ENCODE measurements at regions not wholly inside any gene's neighbourhood (a gene's known extent, or its start where the extent isn't known, plus 50 kb on each side); places are given as distances from the start of the nearest gene placed in this dataset.
"Not testable (repeated sequence)": the region's sequence is repeated elsewhere in the genome, so short reads cannot be mapped to it uniquely, and the experiment has no call there.

DNA sequence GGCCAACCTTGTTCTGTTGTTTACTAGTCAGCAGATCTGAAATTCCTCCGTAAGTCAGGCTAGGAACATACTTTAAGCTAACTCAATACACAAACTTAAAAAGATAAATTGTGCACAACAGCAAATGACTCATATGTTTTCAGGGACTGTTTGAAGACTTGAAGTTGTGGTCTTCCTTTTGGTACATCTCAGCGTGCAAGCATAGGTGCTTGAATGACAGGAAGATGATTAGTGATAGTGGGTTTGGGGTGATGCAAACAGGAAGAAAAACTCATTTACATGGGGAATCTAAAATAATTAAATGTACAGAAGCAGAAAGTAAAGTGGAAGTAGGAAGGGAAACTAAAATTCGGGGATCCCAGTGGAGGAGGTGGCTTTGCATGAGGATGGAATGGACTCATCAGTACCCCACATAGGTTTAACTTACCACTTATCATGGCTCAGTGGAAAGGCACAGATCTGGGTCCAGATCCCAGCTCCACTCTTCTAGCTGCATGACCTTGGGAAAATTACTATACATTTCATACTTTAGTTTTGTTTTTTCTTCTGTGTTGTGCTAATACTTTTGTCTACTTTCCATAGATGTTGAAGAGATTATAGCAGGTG, 122.3 kb downstream of the XCL2 start:
- DNase-seq (ENCODE audit: low read depth in 2 of 2), result peak in 1 of 2 donors; percentile 14

DNA sequence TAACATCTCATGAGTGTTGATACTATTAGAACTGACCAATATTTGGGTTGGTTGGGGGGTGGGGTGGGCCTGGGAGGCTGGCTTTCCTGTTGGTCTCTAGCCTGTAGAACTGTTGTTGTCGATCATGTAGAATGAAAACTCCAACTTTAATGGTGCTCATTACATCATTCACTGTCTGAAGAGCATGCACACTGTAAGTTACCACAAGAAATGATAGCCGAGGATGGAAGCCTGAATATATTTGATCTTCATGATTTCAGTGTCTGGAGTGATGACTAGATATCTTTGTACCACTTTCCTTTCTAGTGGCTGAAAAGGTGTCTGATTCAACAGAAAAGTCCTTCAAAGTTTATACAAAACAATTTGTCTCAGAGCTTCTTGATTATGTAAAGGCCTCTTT, 123.6 kb downstream of the XCL2 start:
- DNase-seq (ENCODE audit: low read depth in 2 of 2), result no peak

DNA sequence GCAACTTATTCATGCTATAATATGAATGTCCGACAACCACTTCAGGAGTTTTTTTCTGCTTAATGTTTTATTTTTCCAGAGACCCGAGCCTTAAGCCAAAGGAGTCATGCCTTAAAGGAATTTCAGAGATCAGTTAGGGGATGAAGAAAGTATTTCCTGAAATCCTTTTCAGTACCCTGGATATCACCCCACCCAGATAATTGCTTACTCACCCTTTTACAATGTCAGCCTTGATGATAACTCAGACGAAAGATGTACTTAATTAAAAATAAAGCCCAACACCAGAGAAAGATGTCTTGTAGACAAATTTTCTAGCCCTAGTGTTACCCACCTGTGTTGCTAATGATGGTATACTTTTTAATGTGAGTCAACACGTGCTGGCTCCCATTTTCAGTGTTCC, 124.1 kb downstream of the XCL2 start:
- DNase-seq (ENCODE audit: low read depth in 2 of 2), result no peak

DNA sequence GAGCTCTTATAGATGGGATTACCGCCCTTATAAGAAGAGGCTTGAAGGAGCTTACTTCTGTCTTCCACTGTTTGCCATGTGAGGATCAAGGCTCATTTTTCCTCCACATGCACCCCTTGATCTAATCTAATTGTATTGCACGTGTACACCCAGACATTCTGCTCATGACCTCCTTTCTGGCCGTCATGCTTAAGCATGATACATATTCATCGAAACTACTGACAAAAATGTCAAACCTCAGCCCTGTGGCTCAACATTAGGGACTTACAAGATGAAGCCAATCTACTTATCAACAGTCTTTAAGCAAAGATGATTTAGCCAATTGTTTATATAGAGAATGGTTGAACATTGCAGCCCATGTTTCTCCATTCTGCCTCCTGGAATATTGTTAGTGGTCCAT, 127.6 kb downstream of the XCL2 start:
- no peak for DNase-seq (ENCODE audit: low read depth in 2 of 2)

DNA sequence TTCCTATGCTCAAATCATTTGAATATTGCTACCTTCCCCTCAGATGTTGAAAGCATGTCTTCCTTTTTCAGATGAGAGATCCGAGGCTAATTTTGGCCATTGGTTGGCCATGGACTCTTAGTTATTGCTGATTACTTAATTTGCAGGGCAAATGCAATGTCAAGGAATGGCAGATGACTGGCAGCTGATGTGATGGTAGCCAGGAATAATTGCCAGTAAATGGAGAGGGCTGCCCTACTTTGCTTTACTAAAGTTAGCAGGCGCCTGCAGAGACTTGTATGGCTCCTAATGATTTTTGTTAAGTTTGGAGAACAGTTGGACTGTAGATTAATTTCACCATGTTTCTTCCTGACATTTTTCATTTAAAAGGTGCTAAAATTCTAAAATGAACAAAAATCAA, 128.9 kb downstream of the XCL2 start:
- DNase-seq (ENCODE audit: low read depth in 2 of 2), result no peak

DNA sequence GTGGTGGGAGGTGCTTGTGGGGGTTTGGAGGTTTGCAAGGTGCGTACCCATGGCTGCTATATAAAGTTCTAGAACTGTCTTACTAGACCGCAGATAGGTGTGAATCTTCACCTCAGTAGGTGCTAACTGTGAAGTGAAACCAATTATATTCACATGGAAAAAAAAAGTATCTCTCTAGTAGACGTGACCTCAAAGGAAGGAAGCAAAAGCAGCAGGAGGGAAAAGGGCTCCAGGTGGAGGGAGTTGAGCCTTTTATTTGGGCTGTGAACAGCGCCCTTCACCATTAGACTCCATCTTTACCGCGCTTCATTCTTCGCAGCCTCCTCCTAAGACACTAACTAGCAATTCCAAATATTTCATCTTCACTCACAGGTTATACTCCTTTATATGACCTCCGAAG, 129.8 kb downstream of the TBX19 start:
- DNase-seq (ENCODE audit: low read depth in 2 of 2), result no peak

DNA sequence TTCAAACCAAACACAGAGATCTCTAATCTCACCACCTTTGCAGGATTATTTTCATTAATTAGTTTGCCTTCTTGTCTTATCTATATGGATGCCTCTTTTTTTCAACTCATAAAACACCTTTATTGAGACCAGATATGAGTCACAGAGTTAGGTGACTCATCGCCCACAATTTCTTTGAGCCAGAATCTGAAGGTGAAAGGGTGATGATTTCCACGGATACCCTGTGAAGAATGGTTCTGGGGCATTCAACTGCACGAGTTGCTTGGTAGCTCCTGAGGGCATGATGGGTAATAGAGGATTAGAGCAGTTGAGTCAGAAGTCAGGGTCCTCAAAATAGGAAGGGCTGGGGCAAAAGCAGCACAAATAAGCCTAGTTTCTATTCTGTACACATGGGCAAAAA, 128.2 kb downstream of the TBX19 start:
- peak; percentile 51 to 77 for DNase-seq (ENCODE audit: low read depth in 2 of 2)

DNA sequence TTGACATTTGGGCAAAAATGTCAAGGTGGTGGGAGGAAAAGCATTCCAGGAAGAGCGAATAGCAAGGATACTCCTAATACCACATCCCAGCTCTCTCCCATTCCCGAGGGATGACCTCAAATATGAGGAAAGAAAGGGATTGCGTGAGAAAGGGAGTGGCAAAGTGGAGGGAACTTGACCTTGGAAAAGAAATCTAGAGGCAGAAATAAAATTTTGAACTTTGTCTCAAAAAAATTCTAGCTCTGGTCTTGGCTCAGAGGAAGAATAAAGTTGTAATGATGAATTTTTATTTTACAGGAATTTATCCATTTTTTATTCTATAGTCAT, 127.8 kb downstream of the TBX19 start:
- no peak for DNase-seq (ENCODE audit: low read depth in 2 of 2)

DNA sequence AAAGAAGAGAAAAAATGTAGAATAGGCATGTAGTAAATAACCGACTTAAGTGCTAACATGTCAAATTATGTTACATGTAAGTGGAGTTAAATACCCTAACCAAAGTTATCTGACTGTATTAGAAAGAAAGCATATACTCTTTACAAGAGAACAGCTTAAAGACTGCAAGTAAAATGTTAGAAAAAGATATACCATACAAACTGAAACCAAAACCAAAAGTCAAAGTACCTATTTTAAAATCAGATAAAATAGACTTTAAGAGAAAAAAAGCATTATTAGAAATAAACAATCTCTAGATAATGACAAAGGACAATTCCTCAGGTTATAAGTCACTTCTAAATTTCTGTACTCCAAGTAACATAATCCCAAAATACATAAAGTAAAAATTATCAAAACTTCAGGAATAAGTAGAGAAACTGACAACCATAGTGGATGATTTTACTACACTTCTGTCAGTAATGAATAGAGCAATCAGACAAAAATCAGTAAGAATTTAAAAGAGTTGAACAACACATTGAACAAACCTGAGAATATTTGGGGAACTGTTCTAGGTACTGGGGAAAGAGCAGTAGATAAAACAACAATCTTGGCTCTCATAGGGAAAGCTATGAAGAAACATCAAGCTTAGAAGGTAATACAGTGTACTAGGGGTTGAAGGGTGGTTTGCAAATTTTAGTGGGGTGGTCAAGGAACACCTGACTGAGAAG, 127.3 kb downstream of the TBX19 start:
- DNase-seq (ENCODE audit: low read depth in 2 of 2), result no peak

DNA sequence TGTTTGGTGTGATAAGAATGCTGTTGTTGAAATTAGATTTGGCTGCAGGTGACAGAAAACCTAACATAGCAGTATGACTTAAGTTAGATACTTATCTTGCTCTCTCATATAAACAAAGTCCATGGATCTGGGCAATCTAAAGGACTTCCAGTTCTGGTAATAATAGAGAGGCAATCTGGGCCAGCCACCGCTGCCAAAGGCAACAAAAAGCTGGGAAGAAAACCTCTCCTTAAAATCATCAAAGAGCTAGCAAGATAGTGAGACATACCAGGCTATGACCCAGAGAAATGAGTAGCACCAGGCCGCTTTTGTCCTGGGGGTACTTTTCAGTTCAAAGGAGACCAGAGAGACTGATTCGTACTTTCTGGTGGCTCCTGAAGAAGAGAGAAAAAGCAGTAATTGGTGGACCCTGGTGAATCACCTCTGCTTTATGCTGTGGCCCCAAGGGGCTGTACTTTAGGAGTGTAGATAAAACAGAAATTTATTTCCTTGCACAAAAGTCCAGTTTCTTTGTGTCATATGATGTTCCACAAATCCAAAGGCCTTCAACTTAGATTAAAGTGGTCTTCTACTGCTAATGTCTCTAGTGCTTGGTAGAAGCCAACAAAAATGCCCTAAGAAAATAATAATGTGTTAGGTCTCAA, 125.4 kb downstream of the TBX19 start:
- no peak for DNase-seq (ENCODE audit: low read depth in 2 of 2)

DNA sequence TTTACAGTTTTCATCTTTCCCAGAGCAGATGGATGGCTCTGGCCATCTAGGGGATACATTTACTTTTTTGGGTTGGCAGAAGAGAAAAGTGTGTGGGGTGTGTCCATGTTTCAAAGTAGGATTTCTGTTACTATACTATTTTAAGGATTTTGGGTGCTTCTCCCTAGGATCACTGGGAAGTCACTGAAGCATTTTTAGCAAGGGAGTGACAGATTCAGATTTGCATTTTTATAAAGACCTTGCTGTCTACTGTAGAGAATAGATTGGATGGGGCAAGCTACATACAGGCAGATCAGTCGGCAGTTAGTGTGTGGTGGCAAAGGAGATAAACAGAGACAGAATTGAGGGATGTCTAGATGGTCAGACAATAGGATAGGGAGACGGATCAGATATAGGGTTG, 122.5 kb downstream of the TBX19 start:
- no peak for DNase-seq (ENCODE audit: low read depth in 2 of 2)

DNA sequence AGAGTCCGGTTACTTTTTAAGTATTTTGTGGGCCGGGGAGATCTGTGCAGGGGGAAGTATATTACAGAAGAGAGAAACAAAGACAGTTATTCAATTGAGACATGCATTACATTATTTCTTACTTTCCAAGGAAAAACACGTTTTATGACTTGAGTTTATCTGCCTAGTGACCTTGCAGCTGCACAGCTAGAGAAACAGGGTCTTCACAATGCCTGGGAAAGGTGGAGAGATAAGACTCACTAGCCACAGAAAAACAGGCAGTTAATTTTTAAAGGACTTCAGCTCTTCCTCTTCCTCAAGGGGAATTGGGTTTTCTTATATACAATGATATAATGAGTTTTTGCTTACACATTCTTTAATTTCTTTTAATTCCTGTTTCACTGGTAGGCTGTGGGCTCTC, 121.8 kb downstream of the TBX19 start:
- not testable (repeated sequence) for DNase-seq (ENCODE audit: low read depth in 2 of 2)

DNA sequence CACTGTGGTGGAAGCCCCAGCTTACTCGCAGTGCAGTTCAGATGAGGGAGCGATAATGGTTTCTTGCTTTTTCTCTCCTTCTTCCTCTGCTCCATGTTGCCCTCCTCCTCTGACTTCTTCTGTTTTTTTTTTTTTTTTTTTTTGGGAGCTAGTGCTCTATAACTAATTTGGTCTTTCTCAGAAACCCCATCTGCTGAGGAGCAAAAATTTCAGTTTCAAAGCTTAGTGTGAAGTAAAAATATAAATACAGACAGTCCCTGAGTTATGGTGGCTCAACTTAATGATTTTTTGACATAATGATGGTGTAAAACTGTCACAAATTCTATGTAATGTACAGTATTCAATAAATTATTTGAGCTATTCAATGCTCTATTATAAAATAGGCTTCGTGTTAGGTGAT, 120.7 kb downstream of the TBX19 start:
- no peak for DNase-seq (ENCODE audit: low read depth in 2 of 2)

DNA sequence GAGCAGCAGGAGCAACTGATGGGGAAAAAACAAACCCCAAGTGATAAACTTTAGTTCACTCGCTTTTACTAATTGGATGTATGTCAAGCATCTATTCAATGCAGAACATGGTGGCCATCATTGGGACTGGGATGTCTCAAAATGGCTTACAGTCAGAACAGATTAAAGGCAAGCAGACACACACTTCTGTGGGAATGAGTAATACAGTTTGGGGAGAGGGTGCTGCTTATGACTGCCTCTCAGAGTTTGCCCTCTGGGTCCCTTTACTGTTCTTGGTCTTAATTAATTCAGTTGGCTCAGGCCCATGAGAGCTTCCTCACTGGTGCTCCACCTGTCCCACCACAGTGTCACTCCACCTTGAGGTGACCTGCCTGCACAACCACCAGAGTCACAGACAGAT, 119.5 kb downstream of the TBX19 start:
- DNase-seq (ENCODE audit: low read depth in 2 of 2), result no peak

DNA sequence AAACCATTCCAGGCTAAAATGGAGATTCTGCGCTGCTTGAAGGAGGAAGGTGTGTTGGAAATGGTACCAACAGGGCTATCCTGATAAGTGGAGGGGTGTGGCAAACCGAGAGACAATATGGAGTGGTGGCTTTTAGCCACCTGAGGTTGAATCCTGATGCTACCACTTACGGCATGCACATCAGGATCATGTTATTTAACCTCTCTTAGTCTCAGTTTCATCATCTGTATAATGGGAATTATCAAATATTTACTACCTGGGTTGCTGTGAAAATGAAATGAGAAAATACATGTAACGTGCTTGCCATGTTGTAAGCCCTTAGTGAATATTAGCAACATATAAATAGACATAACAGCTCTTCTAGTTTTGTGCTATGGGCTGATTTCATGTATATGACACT, 117.1 kb downstream of the TBX19 start:
- no peak for DNase-seq (ENCODE audit: low read depth in 2 of 2)

DNA sequence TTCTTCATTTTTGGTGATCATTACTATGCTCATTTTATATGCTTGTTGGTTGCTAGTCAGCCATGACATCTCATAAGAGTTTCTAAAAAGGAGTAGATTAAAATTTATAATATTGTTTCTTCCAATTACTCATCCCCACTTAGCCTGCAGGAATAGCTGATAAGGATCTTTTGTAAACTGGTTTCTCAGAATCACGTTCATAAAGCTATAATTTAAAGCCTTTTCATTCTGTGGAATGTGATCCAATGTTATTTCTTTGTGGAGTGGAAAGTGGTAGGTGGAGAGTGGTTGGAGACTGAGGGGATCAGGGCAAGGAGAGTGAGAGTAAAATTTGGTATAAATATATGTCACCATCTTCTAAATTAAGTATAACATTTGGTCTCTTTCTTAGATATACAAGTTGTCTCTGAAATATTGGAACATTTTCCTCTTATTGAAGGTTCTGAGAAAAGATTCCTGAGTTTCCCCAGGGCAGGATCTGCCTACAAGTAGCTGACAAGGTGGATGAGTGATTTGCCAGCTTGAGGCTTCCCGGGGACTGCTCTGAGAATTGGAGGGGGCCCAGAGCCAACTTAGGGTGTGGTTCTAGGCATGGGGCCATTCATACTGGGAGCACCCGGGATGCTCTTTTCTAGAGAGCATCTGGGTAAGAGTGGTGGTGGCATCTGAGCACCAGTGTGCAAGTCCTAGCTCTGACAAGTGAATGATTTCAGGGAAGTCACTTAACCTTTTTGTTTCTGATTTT, 116.4 kb downstream of the TBX19 start:
- no peak for DNase-seq (ENCODE audit: low read depth in 2 of 2)

DNA sequence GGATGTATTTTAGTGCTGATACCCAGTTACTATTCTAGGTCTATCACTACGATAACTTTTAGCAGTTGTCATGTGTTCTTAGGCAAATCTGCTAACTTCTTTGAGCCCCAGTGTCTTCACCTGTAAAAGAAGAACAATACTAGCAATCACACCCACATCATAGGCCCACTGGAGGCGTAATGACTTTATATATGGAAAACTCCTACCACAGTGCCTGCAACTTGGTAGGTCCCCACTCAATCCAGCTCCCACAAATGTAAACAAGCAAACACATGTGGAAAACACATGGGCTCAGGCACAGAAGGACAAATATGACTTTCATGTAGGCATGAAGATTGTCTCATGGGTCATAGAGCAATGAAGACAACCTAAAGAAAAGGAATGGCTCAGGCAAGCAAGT, 115.8 kb downstream of the TBX19 start:
- no peak for DNase-seq (ENCODE audit: low read depth in 2 of 2)

DNA sequence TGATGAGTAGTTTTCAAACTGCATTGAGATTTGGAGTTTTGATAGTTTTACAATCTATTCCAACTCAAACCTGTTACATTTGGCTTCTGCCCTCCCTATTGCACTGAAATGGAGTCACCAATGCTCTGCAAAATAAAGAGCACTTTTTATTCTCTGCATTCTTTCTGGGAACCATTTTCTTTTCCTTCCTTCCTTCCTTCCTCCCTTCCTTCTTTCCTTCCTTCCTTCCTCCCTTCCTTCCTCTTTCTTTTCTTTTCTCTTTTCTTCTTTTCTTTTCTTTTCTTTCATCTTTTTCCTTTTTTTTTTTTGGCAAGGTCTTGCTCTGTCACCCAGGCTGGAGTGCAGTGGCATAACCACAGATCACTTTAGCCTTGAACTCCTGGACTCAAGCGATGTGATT, 114.2 kb downstream of the TBX19 start:
- DNase-seq (ENCODE audit: low read depth in 2 of 2), result no peak

DNA sequence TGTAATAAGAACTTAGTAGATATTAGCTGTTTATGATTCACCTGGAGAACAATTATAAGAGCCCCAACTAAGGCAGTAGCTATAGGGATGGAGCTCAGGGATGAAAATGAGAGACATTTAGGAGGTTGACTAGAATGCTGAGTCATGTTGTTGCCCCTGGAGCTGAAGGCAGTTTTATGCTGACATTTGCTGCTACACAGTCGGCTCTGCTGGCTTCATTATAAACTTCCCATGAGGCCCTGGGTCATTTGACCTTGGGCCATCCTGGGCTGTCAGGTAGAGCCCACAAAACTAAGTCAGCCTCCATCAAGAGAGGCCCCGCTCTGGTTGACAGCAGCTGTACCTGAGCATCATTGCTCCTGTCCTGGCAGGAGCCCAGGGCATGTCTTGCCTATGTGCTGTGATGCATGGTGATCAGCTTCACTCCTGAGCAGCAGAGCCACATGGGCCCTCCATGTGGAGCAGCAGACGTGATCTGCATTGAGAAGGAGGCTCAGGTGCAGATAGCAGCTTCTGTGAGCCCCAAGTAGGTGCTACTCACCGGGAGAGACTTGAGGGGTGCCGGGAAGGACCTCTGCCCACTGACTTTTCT, 112.4 kb downstream of the TBX19 start:
- DNase-seq (ENCODE audit: low read depth in 2 of 2), result no peak

DNA sequence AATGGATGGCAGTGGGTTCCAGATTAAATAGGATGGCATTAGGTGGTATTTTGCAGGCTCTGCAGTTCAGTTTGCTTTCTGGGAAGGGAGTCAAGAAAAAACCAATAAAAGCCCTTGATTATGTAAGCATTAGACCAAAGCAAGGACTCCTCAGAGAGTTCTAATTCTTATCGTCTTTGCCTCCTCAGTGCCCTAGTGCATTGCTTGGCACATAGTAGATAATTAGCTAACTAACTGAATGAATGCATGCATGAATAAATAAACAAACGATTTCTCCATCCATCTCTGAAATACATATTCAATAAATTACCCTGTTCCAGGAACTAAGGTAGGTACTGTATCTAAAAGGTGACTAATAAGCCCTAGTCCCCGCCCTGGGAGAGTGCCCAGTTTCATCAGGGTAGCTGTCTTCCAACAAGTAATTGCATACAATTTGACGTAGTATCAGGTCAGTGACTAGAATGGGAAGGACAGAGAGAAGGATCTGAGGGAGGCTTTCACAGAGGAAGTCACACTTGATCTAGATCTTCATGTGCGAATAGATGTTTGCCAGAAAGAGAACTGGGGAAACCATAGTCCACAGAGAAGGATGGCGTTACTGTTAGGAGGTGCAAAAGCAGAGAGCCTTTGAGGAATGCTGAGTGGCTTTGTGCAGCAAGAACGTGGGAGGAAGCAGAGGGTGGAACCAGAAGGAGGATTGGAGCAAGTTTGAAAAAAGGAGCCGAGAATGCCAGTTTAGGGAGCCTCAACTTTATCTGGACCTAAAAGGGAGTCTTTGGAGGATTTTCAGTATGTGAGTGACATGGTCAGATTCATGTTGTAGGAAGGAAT, 111.4 kb downstream of the TBX19 start:
- no peak for DNase-seq (ENCODE audit: low read depth in 2 of 2)

DNA sequence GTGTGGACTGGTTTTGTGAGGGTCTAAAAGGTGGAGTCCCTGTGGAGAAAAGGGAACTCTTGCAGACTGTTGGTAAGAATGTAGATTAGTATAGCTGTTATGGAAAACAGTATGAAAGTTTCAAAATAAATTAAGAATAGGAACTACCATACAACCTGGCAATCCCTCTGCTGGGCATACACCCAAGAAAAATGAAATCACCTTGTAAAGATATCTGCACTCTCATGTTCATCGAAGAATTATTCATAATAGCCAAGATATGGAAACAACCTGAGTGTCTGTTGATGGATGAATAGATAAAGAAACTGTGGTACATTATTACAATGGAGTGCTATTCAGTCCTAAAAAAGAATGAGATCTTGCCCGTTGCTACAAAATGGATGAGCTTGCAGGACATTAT, 109.6 kb downstream of the TBX19 start:
- DNase-seq (ENCODE audit: low read depth in 2 of 2), result no peak

Measured in stimulated activated CD8-positive, alpha-beta memory T cell treated with anti-CD3 and anti-CD28 coated beads, Interleukin-7, amount 100 ng/mL, for 4 hours (primary cell).